DMS79 treated with DMSO at 0.1 percent for 48 hours (cell line): ENCODE measurements at regions not wholly inside any gene's neighbourhood (a gene's known extent, or its start where the extent isn't known, plus 50 kb on each side); places are given as distances from the start of the nearest gene placed in this dataset.
A peak's percentile ranks its signal among the peaks of the same experiment; 100 is the strongest.

Experiments
- DNase-seq: peaks from one replicate; lab custom pipeline; 2025; lab: John Stamatoyannopoulos, UW

DNA sequence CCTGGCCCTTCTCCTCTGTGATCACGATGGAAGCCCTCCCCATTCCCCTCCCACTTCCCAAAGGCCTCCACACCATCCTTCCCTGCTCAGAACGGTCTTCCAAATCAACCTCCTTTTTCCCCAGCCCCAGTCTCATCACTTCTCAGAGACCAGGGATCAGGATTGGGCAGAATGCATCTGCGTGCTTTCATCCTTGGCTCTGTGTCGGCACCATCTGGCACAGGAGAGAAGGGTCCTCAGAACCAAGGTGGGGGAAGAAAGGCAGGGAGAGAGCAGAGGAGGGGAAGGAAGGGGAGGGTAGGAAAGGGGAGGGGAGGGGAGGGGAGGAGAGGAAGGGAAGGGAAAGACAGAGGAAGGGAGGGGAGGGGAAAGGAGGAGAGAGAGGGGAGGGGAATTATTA, 52.4 kb upstream of the FICD start:
- no peak for DNase-seq

GRCh38 chr12:108461058-108461660, 53.9 kb upstream of the FICD start:
- DNase-seq: no peak

DNA sequence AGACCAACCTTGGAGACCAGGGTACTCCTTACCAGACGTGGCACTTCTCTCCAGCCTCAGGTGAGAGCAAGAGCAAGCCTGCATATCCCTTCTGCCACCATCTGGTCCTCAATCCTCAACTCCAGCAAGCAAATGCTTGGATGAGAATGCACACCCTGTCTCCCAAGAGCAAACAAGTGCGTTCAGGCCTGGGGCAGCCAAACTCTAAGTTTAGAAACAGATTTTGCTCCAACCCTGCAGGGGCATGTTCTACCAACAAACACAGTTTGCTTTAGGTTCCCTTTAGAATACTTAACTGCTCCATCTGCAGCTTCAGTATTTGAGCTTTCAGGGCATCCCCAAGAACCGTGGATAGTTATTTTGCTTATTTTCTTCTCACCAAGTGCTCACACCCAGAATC, 55.9 kb upstream of the FICD start:
- DNase-seq: no peak

DNA sequence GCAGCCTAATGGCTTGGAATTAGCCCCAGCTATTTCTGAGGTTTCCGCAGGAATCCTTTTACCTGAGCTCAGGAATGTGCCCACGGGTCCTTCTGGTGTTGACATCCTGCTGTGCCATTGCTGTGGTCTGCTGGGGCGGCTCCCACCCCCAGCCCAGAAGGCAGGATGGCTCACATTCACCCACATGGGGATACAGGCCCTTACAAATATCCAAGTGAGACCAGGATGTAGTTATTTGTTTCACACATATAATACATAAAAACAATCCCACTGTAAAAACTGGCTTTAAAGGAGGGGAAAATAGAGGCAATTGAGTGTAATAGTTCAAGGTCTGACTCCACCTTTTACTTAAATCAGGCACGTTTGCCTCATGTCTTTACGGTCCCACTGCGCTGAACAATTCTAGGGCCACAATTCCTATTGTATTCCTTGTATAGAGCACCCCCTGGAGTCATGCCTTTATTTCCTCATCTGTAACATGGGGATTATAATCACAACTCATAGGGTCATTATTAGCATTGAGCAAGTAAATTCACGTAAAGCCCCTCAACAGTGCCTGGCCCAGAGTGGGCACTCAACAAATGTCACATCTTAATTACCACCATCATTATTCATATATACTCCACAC, 57.2 kb upstream of the FICD start:
- DNase-seq: no peak

- DNase-seq: peak; percentile 14
These were observed 57.9 kb upstream of the FICD start for GRCh38 chr12:108457006-108457733.

DNA sequence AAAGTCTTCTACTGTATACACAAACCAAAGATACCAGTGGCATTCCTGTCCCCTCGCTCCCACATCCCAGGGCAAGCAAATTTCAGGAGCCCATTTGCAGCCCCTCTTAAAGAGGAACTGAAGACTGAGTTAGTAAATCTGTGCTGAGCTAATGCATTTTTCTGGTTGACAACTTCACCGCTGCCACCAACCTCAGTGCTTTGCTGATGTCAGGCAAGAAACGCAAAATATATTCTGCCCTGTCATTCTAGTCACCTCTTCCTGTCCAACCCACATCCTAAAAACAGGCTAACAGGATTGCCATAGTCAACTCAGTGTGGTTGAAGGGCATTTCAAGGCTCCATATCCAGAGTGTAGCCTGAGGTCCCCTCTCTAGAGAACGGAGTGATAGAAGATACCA, 59.4 kb upstream of the FICD start:
- no peak for DNase-seq

GRCh38 chr12:108454539-108455139, 60.4 kb upstream of the FICD start:
- no peak for DNase-seq

GRCh38 chr12:108449478-108449877, 65.6 kb upstream of the FICD start:
- DNase-seq: no peak

DNA sequence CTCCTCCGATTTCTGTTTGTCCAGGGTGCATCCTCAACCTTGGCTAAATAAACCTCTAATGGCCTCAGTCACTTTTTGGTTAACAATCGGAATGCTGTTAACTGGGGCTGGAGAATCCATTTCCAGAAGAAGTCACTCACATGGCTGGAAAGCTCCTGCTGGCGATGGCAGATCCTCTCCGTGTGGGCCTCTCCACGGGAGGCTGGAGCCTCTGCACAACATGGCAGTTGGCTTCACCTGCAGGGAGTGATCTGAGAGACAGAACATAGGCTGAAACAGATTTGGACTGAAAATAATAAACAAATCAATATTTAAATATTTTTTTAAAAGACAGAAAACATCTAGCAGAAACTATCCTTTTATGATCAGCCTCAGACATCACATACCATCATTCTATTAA, 66.8 kb upstream of the FICD start:
- no peak for DNase-seq

DNA sequence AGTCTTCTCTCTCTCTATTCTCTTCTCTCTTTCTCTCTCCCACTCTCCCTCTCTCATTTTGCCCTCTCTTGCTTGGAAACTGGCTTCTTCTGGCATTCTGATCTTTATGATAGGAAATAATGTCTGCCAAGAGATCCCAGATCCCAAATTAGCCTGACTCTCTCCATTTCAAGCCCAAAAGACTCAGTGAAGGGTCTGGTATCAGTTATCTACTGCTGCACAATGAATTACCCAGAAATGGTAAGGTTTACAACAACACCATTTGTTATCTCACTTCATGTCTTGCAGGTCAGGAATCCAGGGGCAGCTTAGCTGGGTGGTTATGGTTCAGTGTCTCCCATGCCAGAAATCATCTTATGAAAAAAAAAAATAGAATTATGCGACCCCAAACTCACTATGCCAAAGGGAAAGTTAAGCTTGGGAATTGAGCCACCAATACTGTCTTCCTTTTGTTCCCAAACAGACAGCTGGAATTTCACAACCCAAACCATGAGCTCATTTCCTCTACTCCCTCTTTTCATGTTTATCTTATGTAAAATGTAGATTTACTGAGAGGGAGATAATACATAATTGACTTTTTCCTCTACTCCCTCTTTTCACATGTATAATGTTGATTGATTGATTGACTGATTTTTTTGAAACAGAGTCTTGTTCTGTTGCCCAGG, 67.8 kb upstream of the FICD start:
- no peak for DNase-seq

DNA sequence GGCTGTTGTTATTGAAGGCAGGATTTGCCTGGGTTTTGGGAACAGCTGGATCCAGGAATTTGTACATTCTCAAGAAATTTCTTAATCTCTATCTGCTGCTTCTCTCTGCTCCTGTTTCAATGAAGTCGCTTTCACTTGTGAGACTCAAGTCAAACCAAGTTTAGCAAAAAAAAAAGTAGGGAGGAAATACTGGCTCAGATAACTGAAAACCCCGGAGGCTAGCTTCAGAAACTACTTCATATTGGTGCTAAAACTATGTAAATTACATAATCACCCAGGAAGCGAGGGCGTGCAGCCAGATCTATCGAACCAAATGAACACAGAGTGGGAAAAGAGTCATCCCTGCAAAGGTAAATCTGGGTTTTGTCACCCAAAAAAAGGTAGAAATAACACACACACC, 68.3 kb upstream of the FICD start:
- DNase-seq: no peak

DNA sequence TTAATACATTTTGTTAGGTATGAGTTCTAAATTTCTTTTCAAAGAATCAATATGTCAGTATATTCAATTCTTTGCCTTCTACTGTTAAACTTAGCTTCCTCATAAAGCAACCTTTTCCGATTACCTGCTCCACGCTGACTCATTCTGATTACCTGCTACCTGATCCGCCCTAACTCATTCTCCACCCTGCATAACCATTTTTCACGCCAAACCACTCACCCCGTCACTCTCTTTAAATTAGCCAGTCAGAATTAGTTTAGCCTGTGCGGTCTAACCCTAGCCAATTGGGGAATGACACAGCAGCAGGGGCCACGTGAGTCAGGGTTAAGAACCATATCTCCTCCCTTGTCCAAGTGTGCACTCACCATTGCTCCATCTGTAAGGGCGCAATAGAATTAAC, 72.2 kb upstream of the FICD start:
- DNase-seq: no peak

DNA sequence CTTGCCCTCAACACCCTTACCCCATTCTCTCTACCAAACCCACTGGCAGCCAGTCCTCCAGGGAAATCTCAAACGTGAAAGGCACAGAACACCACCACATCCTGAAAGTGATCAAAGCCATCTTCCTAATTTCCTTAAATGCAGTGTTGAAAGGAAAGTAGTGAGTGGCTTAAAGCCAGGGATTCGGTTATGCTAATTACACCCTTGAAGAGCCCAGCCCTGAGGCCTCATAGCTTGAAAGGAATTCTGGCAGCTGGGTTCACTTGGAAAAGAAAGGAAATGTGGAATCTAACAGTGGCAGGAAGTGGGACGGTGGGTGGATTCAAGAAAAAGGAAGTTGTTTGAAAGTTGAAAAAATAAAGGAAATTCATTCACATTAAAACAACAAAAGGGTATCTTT, 73.0 kb upstream of the FICD start:
- DNase-seq: no peak

GRCh38 chr12:108441549-108441948, 73.5 kb upstream of the FICD start:
- no peak for DNase-seq

GRCh38 chr12:108440736-108441135, 74.3 kb upstream of the FICD start:
- no peak for DNase-seq

GRCh38 chr12:108438667-108439066, 76.4 kb upstream of the FICD start:
- DNase-seq: no peak

DNA sequence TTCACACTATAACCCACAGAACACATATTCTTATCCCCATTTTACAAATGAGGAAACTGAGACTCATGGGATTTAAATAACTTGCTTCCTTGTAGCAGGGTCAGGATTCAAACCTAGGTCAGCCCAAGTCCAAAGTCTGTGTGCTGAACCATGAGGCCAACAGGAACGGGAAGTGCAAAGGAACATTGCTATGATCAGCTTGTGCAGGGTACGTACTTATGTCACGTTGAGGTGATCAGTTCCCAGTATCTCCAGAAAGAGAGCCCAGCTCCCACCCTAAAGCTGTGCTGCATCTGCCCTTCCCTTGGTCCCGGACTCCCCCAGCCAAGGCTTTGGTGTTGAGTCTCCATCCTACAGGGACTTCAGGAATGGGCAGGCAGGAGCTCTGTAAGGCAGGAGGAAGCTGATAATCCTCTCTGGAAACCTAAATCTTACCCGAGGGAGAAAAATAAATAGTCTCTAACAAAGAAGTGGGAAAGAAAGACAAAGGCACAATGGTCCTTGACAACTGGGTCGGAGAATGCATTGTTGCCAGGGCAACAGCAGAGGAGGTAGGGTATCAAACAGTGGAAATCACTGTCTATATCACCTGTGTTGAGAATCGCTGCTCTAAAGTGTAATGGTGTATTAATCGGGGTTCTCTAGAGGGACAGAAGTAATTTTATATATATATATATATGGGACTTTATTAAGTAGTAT, 82.5 kb upstream of the FICD start:
- DNase-seq: no peak

GRCh38 chr12:108430926-108431325, 84.2 kb upstream of the FICD start:
- DNase-seq: no peak

DNA sequence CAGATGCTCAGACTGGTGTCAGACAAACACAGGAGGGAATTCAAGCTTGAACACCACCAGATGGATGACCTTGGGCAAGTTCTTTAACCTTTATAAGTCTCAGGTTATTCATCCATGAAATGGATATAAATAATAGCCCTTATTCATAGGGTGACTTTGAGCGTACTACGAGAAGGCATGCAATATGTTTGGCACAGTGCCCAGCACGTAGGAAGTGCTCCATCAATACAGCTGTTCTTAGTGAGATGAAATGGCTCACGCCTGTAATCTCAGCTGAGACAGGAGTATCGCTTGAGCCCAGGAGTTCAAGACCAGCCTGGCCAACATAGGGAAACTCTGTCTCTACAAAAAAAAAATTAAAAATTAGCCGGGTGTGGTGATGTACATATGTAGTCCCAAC, 84.8 kb upstream of the FICD start:
- DNase-seq: no peak

DNA sequence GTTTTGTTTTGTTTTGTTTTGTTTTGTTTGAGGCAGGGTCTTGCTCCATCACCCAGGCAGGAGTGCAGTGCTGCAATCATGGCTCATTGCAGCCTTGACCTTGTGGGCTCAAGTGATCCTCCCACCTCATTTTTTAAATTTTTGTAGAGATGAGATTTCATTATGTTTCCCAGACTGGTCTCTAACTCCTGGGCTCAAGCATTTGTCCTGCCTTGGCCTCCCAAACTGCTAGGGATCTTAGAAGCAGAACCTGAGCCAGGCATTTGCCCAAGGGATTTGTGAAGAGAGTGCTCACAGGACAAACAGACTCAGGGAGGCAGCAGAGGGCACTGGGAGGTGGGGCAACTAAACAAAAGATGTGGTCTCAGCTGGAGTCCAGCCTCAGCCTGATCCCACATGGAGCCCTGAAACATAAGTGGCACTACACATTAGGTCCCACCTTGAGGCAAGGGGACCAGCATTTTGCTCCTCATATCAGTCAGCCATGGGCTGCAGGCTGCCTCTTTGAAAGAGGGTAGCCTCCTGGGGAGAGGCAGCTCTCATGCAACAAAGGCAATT, 86.2 kb upstream of the CMKLR1 start:
- no peak for DNase-seq

- no peak for DNase-seq
These were observed 85.7 kb upstream of the CMKLR1 start for GRCh38 chr12:108424816-108425215.

DNA sequence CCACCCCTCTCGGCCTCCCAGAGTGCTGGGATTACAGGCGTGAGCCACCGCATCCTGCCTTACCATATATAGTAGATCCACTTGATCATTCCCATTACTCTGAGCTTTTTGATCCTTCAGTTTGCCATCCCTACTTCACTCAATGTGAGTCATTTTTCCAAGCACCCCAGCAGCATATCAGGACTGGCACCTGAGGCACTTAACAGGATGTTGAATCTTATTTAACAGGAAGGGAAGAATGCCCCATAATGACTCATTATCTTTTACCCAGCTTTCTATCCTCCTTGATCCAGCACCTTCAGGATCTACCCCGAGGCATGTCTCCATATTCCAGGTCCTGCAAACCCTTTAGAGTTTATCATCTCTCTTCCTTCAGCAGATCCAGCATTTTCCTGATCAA, 84.9 kb upstream of the CMKLR1 start:
- no peak for DNase-seq
